ENCODE measurements at regions not wholly inside any gene's neighbourhood (a gene's known extent, or its start where the extent isn't known, plus 50 kb on each side); places are given as distances from the start of the nearest gene placed in this dataset.

DNA sequence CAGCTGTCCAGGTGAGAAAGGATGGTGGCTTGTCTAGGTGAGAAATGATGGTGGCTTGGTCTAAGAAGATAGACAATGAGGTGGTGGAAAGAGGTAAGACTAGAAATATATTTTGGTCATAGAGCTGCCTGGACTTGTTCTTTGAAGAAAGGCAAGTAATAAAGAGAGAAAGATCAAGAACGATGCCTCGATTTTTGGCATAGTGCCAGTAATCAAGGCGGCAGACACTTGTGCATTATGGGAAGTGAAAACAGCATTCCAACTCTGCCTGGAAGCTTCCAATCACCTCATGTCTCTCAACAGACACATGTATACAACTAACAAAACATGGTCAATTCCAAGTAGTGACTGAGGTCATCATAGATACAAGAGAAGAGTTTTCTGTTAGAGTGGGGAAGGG is 423.8 kb upstream of the NRP1 start:
- Histone ChIP-seq H3K9me3 (no peaks in the 10 kb centered on the region), H3K4me1 (no peaks in the 10 kb centered on the region), H3K27me3 (ENCODE audit: low read depth) (no peaks in the 10 kb centered on the region), H3K4me3 (no peak overlapping the region), H3K27ac (no peak overlapping the region), H3K36me3 (no peaks in the 10 kb centered on the region)
- DNase-seq (no peak), ATAC-seq (no peak)
- TF ChIP-seq CTCF (IDR thresholded peaks at IDR 0.05), result no peak
- intact Hi-C loops (cut with DNase I), result no loop called here

GRCh38 chr10:33754052-33754451 is 419.6 kb upstream of the NRP1 start:
- intact Hi-C loops (cut with DNase I), result no loop called here
- DNase-seq, result no peak
- Histone ChIP-seq H3K4me3 (no peak overlapping the region), H3K27me3 (ENCODE audit: low read depth) (no peaks in the 10 kb centered on the region), H3K4me1 (peaks cover 4% of the 10 kb centered on the region), H3K36me3 (no peaks in the 10 kb centered on the region), H3K9me3 (no peaks in the 10 kb centered on the region), H3K27ac (no peak overlapping the region)
- no peak for ATAC-seq
- TF ChIP-seq CTCF (IDR thresholded peaks at IDR 0.05), result no peak

DNA sequence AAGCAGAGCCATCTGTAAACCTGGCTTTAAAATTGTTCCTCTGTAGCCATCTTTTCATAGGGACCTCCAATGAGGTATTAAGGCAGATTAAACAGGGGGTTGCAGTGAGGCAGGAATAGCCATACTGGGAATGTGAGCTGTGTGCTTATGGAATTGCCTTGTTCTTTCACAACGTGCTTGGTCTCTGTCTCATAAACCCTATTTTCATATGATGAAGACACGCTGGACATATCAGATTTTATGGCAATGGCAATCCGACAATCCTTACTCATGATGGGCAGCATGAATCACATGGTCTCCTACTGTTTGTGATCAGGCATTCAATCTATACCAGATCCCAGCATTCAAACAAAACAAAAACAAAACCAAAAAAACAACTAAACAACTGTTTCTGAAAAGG is 418.9 kb upstream of the NRP1 start:
- ATAC-seq (no peak), DNase-seq (no peak)
- H3K27ac ChIP-seq, result no peak overlapping the region
- H3K9me3 ChIP-seq, result no peaks in the 10 kb centered on the region
- no peak overlapping the region for H3K4me3 ChIP-seq
- H3K36me3 ChIP-seq, result no peaks in the 10 kb centered on the region
- H3K4me1 ChIP-seq, result peaks cover 7% of the 10 kb centered on the region
- H3K27me3 ChIP-seq (ENCODE audit: low read depth), result no peaks in the 10 kb centered on the region
- intact Hi-C loops (cut with DNase I), result no loop called here
- TF ChIP-seq CTCF (IDR thresholded peaks at IDR 0.05), result no peak

GRCh38 chr10:33749790-33750189 is 415.3 kb upstream of the NRP1 start:
- peaks cover 7% of the 10 kb centered on the region for H3K4me1 ChIP-seq
- TF ChIP-seq CTCF (IDR thresholded peaks at IDR 0.05), result no peak
- no peaks in the 10 kb centered on the region for H3K36me3 ChIP-seq
- DNase-seq, result no peak
- no peaks in the 10 kb centered on the region for H3K9me3 ChIP-seq
- ATAC-seq, result no peak
- no peaks in the 10 kb centered on the region for H3K27me3 ChIP-seq (ENCODE audit: low read depth)
- H3K4me3 ChIP-seq, result no peak overlapping the region
- intact Hi-C loops (cut with DNase I), result no loop called here
- no peak overlapping the region for H3K27ac ChIP-seq

DNA sequence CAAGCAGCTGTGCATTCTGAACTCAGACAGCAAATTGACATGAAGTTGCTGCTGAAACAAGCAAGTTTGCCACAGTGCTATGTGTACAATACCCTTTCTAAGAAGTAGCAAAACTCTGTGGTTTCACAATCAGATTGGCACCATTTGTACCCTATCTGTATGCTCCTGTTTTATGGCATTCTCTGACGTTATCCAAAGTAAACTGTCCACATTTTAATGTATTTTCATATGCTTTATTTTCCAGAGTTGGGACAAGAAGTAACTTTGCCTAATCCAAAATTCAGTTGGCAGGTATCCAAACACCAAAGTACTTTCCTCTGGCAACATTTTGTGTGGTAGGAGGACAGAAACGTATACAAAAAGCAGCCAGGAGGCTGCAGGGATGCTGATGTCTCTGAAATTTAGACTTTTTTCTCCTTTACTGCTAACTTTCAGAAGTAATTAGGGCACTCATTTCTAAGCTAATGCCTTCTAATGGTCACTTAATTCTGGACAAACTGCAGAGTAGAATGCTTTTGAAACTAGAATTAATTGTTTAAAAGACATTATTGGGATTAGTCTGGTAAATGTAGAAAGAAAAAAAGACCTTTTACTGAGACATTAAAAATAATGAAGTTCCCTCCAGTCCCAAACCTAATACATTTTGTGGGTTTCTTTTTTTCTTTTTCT is 414.7 kb upstream of the NRP1 start:
- no peak overlapping the region for H3K4me3 ChIP-seq
- no peaks in the 10 kb centered on the region for H3K36me3 ChIP-seq
- no peak for DNase-seq

More for the DNA sequence above, 414.7 kb upstream of the NRP1 start:
- no peak for ATAC-seq
- no peak for TF ChIP-seq CTCF (IDR thresholded peaks at IDR 0.05)
- H3K4me1 ChIP-seq, result peaks cover 7% of the 10 kb centered on the region
- H3K27me3 ChIP-seq (ENCODE audit: low read depth), result no peaks in the 10 kb centered on the region
- no peaks in the 10 kb centered on the region for H3K9me3 ChIP-seq
- H3K27ac ChIP-seq, result no peak overlapping the region
- intact Hi-C loops (cut with DNase I), result no loop called here

All from lower lobe of right lung (tissue), 2 donors.